Neural cell (in vitro differentiated cells): ENCODE measurements at regions not wholly inside any gene's neighbourhood (a gene's known extent, or its start where the extent isn't known, plus 50 kb on each side); places are given as distances from the start of the nearest gene placed in this dataset.
"Not testable (repeated sequence)": the region's sequence is repeated elsewhere in the genome, so short reads cannot be mapped to it uniquely, and the experiment has no call there.

Experiments used
- H2AFZ ChIP-seq: fragments of 200-600, 300-800 bp; sonication (generic), shearing (Covaris generic); 2 replicates; pipeline ENCODE4 v1.6.0; 2014; ENCODE audit warnings: low read depth, mild to moderate bottlenecking, antibody characterized with exemption, low read length, moderate library complexity
- H3F3A ChIP-seq: fragments of 200-600 bp; shearing (Covaris generic); 2 replicates; pipeline ENCODE4 v1.6.1; 2016; ENCODE audit warnings: mild to moderate bottlenecking, moderate library complexity, mixed read lengths, antibody characterized with exemption, low read length; ENCODE audit not compliant: insufficient read depth, poor library complexity, severe bottlenecking
- H3K27ac ChIP-seq: fragments of 200-600, 300-800 bp; sonication (generic), shearing (Covaris generic); 2 replicates; pipeline ENCODE4 v1.5.1; 2014; ENCODE audit warnings: mild to moderate bottlenecking, low read length, moderate library complexity
- H3K27me3 ChIP-seq: fragments of 300-800, 200-600 bp; sonication (generic), shearing (Covaris generic); 2 replicates; pipeline ENCODE4 v1.6.0; 2014; ENCODE audit warnings: mild to moderate bottlenecking, low read depth, low read length, moderate library complexity; ENCODE audit not compliant: insufficient read depth
- H3K36me3 ChIP-seq: fragments of 300-800, 200-600 bp; sonication (generic), shearing (Covaris generic); 2 replicates; pipeline ENCODE4 v1.5.1; 2014; ENCODE audit warnings: mild to moderate bottlenecking, antibody characterized with exemption, low read length, moderate library complexity; ENCODE audit not compliant: insufficient read depth
- H3K4me2 ChIP-seq: fragments of 300-800, 200-600 bp; sonication (generic), shearing (Covaris generic); 2 replicates; pipeline ENCODE4 v1.6.0; 2014; ENCODE audit warnings: mild to moderate bottlenecking, low read length
- H3K4me3 ChIP-seq: fragments of 300-800, 200-600 bp; sonication (generic), shearing (Covaris generic); 2 replicates; pipeline ENCODE4 v1.5.1; 2014; ENCODE audit warnings: mild to moderate bottlenecking, low read length, moderate library complexity
- H3K79me2 ChIP-seq: fragments of 200-600 bp; shearing (Covaris generic); replicated peaks from 2 replicates; pipeline ENCODE4 v1.6.0; 2014; ENCODE audit warnings: mild to moderate bottlenecking, low read length, moderate library complexity; ENCODE audit not compliant: insufficient read depth
- H3K9ac ChIP-seq: fragments of 300-800, 200-600 bp; sonication (generic), shearing (Covaris generic); 2 replicates; pipeline ENCODE4 v1.6.1; 2016; ENCODE audit warnings: mild to moderate bottlenecking, low read length, mixed read lengths
- H3K9me2 ChIP-seq: fragments of 200-600 bp; shearing (Covaris generic); 2 replicates; pipeline ENCODE4 v1.6.1; 2016; ENCODE audit warnings: mild to moderate bottlenecking, low read length, mixed read lengths; ENCODE audit not compliant: insufficient read depth
- H3K9me3 ChIP-seq: fragments of 200-600, 300-800 bp; sonication (generic), shearing (Covaris generic); 2 replicates; pipeline ENCODE4 v1.6.1; 2016; ENCODE audit warnings: mild to moderate bottlenecking, mixed run types, low read length, moderate library complexity, mixed read lengths
- H4K20me1 ChIP-seq: fragments of 200-600 bp; shearing (Covaris generic); 2 replicates; pipeline ENCODE4 v1.6.1; 2016; ENCODE audit warnings: mild to moderate bottlenecking, mixed run types; ENCODE audit not compliant: insufficient read depth
- EP300 ChIP-seq: fragments of 450-650 bp; conservative IDR thresholded peaks from 2 replicates; pipeline ENCODE4 v1.6.1; 2014; ENCODE audit warnings: antibody characterized with exemption, mild to moderate bottlenecking, moderate library complexity; ENCODE audit not compliant: poor library complexity, severe bottlenecking
- EZH2 ChIP-seq: fragments of 200-600, 300-800 bp; shearing (Covaris generic), sonication (generic); IDR thresholded peaks from 2 replicates; pipeline ENCODE4 v1.6.1; 2014; ENCODE audit warnings: antibody characterized with exemption, low read length, borderline replicate concordance, mild to moderate bottlenecking; ENCODE audit not compliant: insufficient read depth, poor library complexity, severe bottlenecking
- MXI1 ChIP-seq: fragments of 450-650 bp; conservative IDR thresholded peaks from 2 replicates; pipeline ENCODE4 v1.6.1; 2014; ENCODE audit warnings: antibody characterized with exemption, mild to moderate bottlenecking; ENCODE audit not compliant: poor library complexity, severe bottlenecking
- POLR2AphosphoS5 ChIP-seq: IDR thresholded peaks from 2 replicates; pipeline ENCODE4 v1.6.1; 2012
- RAD21 ChIP-seq: fragments of 450-650 bp; conservative IDR thresholded peaks from 2 replicates; pipeline ENCODE4 v1.6.1; 2014; ENCODE audit warnings: antibody characterized with exemption, mild to moderate bottlenecking, moderate library complexity
- SMC3 ChIP-seq: fragments of 450-650 bp; conservative IDR thresholded peaks from 2 replicates; pipeline ENCODE4 v1.6.1; 2014; ENCODE audit warnings: antibody characterized with exemption, mild to moderate bottlenecking, moderate library complexity; ENCODE audit not compliant: poor library complexity
- TAF1 ChIP-seq: IDR thresholded peaks from 2 replicates; pipeline ENCODE4 v1.6.1; 2012; ENCODE audit warnings: low read depth
- TF ChIP-seq, protein P1 (sequence below): fragments of 450-650 bp; IDR thresholded peaks from 2 replicates; pipeline ENCODE4 v1.5.1; 2014; ENCODE audit warnings: antibody characterized with exemption, mild to moderate bottlenecking, moderate library complexity; ENCODE audit not compliant: poor library complexity, severe bottlenecking
- TF ChIP-seq, protein P2 (sequence below): IDR thresholded peaks from 2 replicates; pipeline ENCODE4 v1.6.1; 2012; ENCODE audit warnings: borderline replicate concordance

DNA sequence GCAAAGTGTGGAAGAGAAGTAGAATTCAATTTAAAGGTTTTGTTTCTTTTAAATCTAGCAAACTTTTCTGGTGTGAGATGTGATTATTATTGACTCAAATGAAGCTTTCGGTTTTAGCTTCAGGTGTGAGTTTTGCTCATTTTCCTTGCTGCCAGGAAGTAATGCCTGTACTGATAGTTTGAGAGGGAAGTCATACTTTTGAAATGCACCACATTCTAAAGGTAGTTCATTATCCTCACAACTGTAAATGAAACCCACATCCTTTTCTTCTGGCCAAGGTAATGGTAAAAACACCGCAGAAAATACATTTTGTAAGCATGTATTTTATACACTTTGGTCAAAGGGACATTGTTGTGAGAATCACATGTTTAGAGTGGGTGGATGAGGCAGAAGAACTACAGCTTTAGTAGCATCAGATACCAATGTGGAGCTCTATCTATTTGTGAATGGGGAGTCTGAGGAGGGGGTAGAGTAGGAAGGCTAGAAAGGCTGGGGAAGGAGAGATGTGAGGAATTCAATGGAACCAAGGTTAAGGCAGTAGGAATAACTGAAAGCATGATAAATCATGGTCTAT is 167.0 kb upstream of the CDKN2B start:
- H3K9ac ChIP-seq: no peak overlapping the region
- no peak overlapping the region for H3K4me2 ChIP-seq
- no peak overlapping the region for H3K27ac ChIP-seq
- no peaks in the 10 kb centered on the region for H3K36me3 ChIP-seq
- H3K79me2 ChIP-seq: no peaks in the 10 kb centered on the region
- no peaks in the 10 kb centered on the region for H3K9me2 ChIP-seq
- H3K4me3 ChIP-seq: no peak overlapping the region
- no peaks in the 10 kb centered on the region for H4K20me1 ChIP-seq
- H2AFZ ChIP-seq: no peak overlapping the region
- no peaks in the 10 kb centered on the region for H3K27me3 ChIP-seq
- H3F3A ChIP-seq: no peaks in the 10 kb centered on the region
- no peaks in the 10 kb centered on the region for H3K9me3 ChIP-seq
- TF ChIP-seq EP300 (no peak), SMC3 (no peak), EZH2 (no peak), TAF1 (no peak), RAD21 (no peak), MXI1 (no peak), POLR2AphosphoS5 (no peak)
- TF ChIP-seq, protein P1, sequence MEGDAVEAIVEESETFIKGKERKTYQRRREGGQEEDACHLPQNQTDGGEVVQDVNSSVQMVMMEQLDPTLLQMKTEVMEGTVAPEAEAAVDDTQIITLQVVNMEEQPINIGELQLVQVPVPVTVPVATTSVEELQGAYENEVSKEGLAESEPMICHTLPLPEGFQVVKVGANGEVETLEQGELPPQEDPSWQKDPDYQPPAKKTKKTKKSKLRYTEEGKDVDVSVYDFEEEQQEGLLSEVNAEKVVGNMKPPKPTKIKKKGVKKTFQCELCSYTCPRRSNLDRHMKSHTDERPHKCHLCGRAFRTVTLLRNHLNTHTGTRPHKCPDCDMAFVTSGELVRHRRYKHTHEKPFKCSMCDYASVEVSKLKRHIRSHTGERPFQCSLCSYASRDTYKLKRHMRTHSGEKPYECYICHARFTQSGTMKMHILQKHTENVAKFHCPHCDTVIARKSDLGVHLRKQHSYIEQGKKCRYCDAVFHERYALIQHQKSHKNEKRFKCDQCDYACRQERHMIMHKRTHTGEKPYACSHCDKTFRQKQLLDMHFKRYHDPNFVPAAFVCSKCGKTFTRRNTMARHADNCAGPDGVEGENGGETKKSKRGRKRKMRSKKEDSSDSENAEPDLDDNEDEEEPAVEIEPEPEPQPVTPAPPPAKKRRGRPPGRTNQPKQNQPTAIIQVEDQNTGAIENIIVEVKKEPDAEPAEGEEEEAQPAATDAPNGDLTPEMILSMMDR: no peak
- TF ChIP-seq, protein P2, sequence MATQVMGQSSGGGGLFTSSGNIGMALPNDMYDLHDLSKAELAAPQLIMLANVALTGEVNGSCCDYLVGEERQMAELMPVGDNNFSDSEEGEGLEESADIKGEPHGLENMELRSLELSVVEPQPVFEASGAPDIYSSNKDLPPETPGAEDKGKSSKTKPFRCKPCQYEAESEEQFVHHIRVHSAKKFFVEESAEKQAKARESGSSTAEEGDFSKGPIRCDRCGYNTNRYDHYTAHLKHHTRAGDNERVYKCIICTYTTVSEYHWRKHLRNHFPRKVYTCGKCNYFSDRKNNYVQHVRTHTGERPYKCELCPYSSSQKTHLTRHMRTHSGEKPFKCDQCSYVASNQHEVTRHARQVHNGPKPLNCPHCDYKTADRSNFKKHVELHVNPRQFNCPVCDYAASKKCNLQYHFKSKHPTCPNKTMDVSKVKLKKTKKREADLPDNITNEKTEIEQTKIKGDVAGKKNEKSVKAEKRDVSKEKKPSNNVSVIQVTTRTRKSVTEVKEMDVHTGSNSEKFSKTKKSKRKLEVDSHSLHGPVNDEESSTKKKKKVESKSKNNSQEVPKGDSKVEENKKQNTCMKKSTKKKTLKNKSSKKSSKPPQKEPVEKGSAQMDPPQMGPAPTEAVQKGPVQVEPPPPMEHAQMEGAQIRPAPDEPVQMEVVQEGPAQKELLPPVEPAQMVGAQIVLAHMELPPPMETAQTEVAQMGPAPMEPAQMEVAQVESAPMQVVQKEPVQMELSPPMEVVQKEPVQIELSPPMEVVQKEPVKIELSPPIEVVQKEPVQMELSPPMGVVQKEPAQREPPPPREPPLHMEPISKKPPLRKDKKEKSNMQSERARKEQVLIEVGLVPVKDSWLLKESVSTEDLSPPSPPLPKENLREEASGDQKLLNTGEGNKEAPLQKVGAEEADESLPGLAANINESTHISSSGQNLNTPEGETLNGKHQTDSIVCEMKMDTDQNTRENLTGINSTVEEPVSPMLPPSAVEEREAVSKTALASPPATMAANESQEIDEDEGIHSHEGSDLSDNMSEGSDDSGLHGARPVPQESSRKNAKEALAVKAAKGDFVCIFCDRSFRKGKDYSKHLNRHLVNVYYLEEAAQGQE: no peak

DNA sequence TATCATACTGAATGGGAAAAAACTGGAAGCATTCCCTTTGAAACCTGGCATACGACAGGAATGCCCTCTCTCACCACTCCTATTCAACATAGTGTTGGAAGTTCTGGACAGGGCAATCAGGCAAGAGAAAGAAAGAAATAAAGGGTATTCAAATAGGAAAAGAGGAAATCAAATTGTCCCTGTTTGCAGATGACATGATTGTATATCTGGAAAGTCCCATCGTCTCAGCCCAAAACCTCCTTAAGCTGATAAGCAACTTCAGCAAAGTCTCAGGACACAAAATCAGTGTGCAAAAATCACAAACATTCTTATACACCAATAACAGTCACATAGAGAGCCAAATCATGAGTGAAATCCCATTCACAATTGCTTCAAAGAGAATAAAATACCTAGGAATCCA is 171.9 kb upstream of the CDKN2B start:
- not testable (repeated sequence) for H3K79me2 ChIP-seq, H2AFZ ChIP-seq, H3K9ac ChIP-seq, H3K9me2 ChIP-seq, H3F3A ChIP-seq, H3K4me2 ChIP-seq, H3K27me3 ChIP-seq, H3K4me3 ChIP-seq, H3K36me3 ChIP-seq, H4K20me1 ChIP-seq, H3K9me3 ChIP-seq, H3K27ac ChIP-seq

DNA sequence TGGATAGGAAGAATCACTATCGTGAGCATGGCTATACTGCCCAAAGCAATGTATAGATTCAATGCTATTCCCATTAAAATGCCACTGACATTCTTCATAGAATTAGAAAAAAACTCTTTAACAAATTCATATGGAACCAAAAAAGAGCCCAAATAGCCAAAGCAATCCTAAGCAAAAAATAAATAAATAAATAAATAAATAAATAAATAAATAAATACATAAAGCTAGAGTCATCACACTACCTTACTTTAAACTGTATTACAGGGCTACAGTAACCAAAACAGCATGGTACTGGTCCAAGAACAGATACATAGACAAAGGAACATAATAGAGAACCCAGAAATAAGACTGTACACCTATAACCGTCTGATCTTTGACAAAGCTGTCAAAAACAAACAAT is 180.4 kb upstream of the CDKN2B start:
- Histone ChIP-seq H3K9me3 (no peaks in the 10 kb centered on the region), H4K20me1 (no peaks in the 10 kb centered on the region), H3K36me3 (no peaks in the 10 kb centered on the region), H3K9ac (no peak overlapping the region), H3K27me3 (no peaks in the 10 kb centered on the region), H2AFZ (no peak overlapping the region), H3F3A (no peaks in the 10 kb centered on the region), H3K79me2 (no peaks in the 10 kb centered on the region), H3K9me2 (no peaks in the 10 kb centered on the region), H3K4me2 (no peak overlapping the region), H3K27ac (no peak overlapping the region), H3K4me3 (no peak overlapping the region)
- no peak for TF ChIP-seq SMC3
- TF ChIP-seq RAD21: no peak
- no peak for TF ChIP-seq POLR2AphosphoS5
- no peak for TF ChIP-seq EP300
- no peak for TF ChIP-seq EZH2
- TF ChIP-seq, protein P2: no peak
- TF ChIP-seq, protein P1: no peak
- TF ChIP-seq TAF1: no peak
- TF ChIP-seq MXI1: no peak
